22Rv1 (cell line): ENCODE measurements at regions not wholly inside any gene's neighbourhood (a gene's known extent, or its start where the extent isn't known, plus 50 kb on each side); places are given as distances from the start of the nearest gene placed in this dataset.

Experiments used
- H3K27ac ChIP-seq: fragments of 450-650 bp; 2 replicates; pipeline ENCODE4 v1.5.1; 2017
- CTCF ChIP-seq: fragments of 450-650 bp; IDR thresholded peaks from 2 replicates; pipeline ENCODE4 v1.5.1; 2017; ENCODE audit warnings: mild to moderate bottlenecking
- ZFX ChIP-seq: fragments of 450-650 bp; IDR thresholded peaks from 2 replicates; pipeline ENCODE4 v1.6.1; 2017; ENCODE audit warnings: antibody characterized with exemption, borderline replicate concordance

GRCh38 chr6:164570801-164571200 is 738.6 kb downstream of the C6orf118 start:
- TF ChIP-seq ZFX: no peak
- TF ChIP-seq CTCF: no peak

GRCh38 chr6:164569509-164569908 is 739.9 kb downstream of the C6orf118 start:
- no peak overlapping the region for H3K27ac ChIP-seq
- TF ChIP-seq ZFX (no peak), CTCF (no peak)

More at GRCh38 chr6:164570801-164571200, 738.6 kb downstream of the C6orf118 start:
- no peak overlapping the region for H3K27ac ChIP-seq

GRCh38 chr6:164563924-164564323 is 745.5 kb downstream of the C6orf118 start:
- H3K27ac ChIP-seq: no peak overlapping the region
- TF ChIP-seq ZFX (no peak), CTCF (no peak)

- no peak for TF ChIP-seq CTCF
- no peak for TF ChIP-seq ZFX
- no peak overlapping the region for H3K27ac ChIP-seq
Measured at GRCh38 chr6:164561656-164562055, 747.7 kb downstream of the C6orf118 start.

- no peak overlapping the region for H3K27ac ChIP-seq
- TF ChIP-seq CTCF: no peak
- no peak for TF ChIP-seq ZFX
Measured at GRCh38 chr6:164554700-164555476, 754.5 kb downstream of the C6orf118 start.

- no peak overlapping the region for H3K27ac ChIP-seq
- no peak for TF ChIP-seq ZFX
- TF ChIP-seq CTCF: no peak
Measured at GRCh38 chr6:164554226-164554625, 755.2 kb downstream of the C6orf118 start.

GRCh38 chr6:164551706-164552105 is 757.7 kb downstream of the C6orf118 start:
- no peak for TF ChIP-seq ZFX
- TF ChIP-seq CTCF: no peak
- H3K27ac ChIP-seq: no peak overlapping the region
